Body of pancreas (tissue), 4 donors: ENCODE measurements at regions not wholly inside any gene's neighbourhood (a gene's known extent, or its start where the extent isn't known, plus 50 kb on each side); places are given as distances from the start of the nearest gene placed in this dataset.

Source experiments
- POLR2A ChIP-seq, 3 donors: fragments of 450-650 bp; IDR thresholded peaks; one replicate each; pipeline ENCODE4 v1.6.1; 2016; ENCODE audit warnings: antibody characterized with exemption in 3 of 3, mild to moderate bottlenecking in 2 of 3
- TF ChIP-seq, protein P1 (sequence below), 7 experiments: fragments of 450-650 bp in 4 of 7; fragments of 200-600 bp in 3 of 7; sonication (generic) in 3 of 7; IDR thresholded peaks; one replicate each; pipeline ENCODE4 v1.5.1; 2016 to 2019; ENCODE audit warnings: antibody characterized with exemption in 7 of 7

DNA sequence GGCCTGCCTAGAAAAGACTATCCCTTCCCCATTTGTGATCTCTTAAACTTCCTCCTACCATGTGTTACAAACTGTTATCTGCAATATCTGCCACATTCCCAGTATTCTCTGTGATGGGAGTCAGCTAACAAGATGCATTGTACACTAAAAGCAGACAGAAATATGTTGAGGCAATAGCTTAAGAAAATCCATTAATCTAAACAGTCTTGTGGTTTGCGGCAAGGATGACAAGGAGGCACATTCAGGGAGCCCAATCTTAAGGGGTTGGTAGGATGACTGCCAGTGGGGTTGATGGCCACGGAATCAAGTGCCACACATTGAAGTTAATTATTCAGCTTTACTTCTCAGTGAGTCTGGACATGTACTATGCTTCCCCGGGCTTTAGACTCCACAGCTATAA, 775.5 kb upstream of the AMELY start:
- TF ChIP-seq, protein P1, sequence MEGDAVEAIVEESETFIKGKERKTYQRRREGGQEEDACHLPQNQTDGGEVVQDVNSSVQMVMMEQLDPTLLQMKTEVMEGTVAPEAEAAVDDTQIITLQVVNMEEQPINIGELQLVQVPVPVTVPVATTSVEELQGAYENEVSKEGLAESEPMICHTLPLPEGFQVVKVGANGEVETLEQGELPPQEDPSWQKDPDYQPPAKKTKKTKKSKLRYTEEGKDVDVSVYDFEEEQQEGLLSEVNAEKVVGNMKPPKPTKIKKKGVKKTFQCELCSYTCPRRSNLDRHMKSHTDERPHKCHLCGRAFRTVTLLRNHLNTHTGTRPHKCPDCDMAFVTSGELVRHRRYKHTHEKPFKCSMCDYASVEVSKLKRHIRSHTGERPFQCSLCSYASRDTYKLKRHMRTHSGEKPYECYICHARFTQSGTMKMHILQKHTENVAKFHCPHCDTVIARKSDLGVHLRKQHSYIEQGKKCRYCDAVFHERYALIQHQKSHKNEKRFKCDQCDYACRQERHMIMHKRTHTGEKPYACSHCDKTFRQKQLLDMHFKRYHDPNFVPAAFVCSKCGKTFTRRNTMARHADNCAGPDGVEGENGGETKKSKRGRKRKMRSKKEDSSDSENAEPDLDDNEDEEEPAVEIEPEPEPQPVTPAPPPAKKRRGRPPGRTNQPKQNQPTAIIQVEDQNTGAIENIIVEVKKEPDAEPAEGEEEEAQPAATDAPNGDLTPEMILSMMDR (IDR thresholded peaks at IDR 0.05): no peak
- TF ChIP-seq POLR2A (IDR thresholded peaks at IDR 0.05): no peak
